Neural cell (in vitro differentiated cells): ENCODE measurements at regions not wholly inside any gene's neighbourhood (a gene's known extent, or its start where the extent isn't known, plus 50 kb on each side); places are given as distances from the start of the nearest gene placed in this dataset.

Experiments used
- EP300 ChIP-seq: fragments of 450-650 bp; conservative IDR thresholded peaks from 2 replicates; pipeline ENCODE4 v1.6.1; 2014; ENCODE audit warnings: antibody characterized with exemption, mild to moderate bottlenecking, moderate library complexity; ENCODE audit not compliant: poor library complexity, severe bottlenecking
- EZH2 ChIP-seq: fragments of 200-600, 300-800 bp; shearing (Covaris generic), sonication (generic); IDR thresholded peaks from 2 replicates; pipeline ENCODE4 v1.6.1; 2014; ENCODE audit warnings: antibody characterized with exemption, low read length, borderline replicate concordance, mild to moderate bottlenecking; ENCODE audit not compliant: insufficient read depth, poor library complexity, severe bottlenecking
- MXI1 ChIP-seq: fragments of 450-650 bp; conservative IDR thresholded peaks from 2 replicates; pipeline ENCODE4 v1.6.1; 2014; ENCODE audit warnings: antibody characterized with exemption, mild to moderate bottlenecking; ENCODE audit not compliant: poor library complexity, severe bottlenecking
- POLR2AphosphoS5 ChIP-seq: IDR thresholded peaks from 2 replicates; pipeline ENCODE4 v1.6.1; 2012
- SMC3 ChIP-seq: fragments of 450-650 bp; conservative IDR thresholded peaks from 2 replicates; pipeline ENCODE4 v1.6.1; 2014; ENCODE audit warnings: antibody characterized with exemption, mild to moderate bottlenecking, moderate library complexity; ENCODE audit not compliant: poor library complexity
- TAF1 ChIP-seq: IDR thresholded peaks from 2 replicates; pipeline ENCODE4 v1.6.1; 2012; ENCODE audit warnings: low read depth
- TF ChIP-seq, protein P1 (sequence below): fragments of 450-650 bp; IDR thresholded peaks from 2 replicates; pipeline ENCODE4 v1.5.1; 2014; ENCODE audit warnings: antibody characterized with exemption, mild to moderate bottlenecking, moderate library complexity; ENCODE audit not compliant: poor library complexity, severe bottlenecking
- TF ChIP-seq, protein P2 (sequence below): IDR thresholded peaks from 2 replicates; pipeline ENCODE4 v1.6.1; 2012; ENCODE audit warnings: borderline replicate concordance

DNA sequence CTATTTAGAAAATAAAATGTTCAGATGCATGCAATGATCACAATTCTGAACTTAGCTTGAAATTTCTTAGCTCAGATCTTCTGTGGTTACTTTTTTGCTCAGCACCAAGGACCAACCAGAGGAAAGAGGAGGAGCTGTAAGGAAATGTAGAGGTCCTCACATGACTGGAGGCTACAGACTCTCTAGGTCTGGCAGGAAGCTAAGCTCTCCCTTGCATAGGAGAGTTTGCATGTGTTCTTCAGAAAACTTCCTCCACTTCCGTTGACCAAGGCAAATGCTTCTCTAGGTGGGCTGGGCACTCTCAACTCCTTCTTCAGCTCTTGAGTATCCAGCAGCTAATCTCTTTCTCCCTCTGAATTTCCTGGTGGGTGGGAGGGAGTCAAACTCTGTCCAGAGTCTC is 119.6 kb downstream of the BTC start:
- TF ChIP-seq POLR2AphosphoS5 (no peak), EZH2 (no peak), MXI1 (no peak), TAF1 (no peak), EP300 (no peak), SMC3 (no peak)
- TF ChIP-seq, protein P1, sequence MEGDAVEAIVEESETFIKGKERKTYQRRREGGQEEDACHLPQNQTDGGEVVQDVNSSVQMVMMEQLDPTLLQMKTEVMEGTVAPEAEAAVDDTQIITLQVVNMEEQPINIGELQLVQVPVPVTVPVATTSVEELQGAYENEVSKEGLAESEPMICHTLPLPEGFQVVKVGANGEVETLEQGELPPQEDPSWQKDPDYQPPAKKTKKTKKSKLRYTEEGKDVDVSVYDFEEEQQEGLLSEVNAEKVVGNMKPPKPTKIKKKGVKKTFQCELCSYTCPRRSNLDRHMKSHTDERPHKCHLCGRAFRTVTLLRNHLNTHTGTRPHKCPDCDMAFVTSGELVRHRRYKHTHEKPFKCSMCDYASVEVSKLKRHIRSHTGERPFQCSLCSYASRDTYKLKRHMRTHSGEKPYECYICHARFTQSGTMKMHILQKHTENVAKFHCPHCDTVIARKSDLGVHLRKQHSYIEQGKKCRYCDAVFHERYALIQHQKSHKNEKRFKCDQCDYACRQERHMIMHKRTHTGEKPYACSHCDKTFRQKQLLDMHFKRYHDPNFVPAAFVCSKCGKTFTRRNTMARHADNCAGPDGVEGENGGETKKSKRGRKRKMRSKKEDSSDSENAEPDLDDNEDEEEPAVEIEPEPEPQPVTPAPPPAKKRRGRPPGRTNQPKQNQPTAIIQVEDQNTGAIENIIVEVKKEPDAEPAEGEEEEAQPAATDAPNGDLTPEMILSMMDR: no peak
- TF ChIP-seq, protein P2, sequence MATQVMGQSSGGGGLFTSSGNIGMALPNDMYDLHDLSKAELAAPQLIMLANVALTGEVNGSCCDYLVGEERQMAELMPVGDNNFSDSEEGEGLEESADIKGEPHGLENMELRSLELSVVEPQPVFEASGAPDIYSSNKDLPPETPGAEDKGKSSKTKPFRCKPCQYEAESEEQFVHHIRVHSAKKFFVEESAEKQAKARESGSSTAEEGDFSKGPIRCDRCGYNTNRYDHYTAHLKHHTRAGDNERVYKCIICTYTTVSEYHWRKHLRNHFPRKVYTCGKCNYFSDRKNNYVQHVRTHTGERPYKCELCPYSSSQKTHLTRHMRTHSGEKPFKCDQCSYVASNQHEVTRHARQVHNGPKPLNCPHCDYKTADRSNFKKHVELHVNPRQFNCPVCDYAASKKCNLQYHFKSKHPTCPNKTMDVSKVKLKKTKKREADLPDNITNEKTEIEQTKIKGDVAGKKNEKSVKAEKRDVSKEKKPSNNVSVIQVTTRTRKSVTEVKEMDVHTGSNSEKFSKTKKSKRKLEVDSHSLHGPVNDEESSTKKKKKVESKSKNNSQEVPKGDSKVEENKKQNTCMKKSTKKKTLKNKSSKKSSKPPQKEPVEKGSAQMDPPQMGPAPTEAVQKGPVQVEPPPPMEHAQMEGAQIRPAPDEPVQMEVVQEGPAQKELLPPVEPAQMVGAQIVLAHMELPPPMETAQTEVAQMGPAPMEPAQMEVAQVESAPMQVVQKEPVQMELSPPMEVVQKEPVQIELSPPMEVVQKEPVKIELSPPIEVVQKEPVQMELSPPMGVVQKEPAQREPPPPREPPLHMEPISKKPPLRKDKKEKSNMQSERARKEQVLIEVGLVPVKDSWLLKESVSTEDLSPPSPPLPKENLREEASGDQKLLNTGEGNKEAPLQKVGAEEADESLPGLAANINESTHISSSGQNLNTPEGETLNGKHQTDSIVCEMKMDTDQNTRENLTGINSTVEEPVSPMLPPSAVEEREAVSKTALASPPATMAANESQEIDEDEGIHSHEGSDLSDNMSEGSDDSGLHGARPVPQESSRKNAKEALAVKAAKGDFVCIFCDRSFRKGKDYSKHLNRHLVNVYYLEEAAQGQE: no peak
